Endothelial cell of umbilical vein (primary cell): ENCODE measurements at regions not wholly inside any gene's neighbourhood (a gene's known extent, or its start where the extent isn't known, plus 50 kb on each side); places are given as distances from the start of the nearest gene placed in this dataset.

Experiments used
- BruUV-seq: library from RNA; stranded (reverse); fragments of 400-500 nt; replicated peaks from 2 replicates; lab custom pipeline; 2021; lab: Mats Ljungman, UMichigan
- CTCF ChIA-PET: fragments of 300-600, 350-600 bp; sonication (Branson Sonifier 250); formaldehyde crosslinking; loops from one replicate; lab custom pipeline; 2021; ENCODE audit warnings: antibody characterized with exemption, inconsistent platforms; lab: Charles Lee
- POLR2A ChIA-PET: fragments of 300-600, 350-600 bp; sonication (Branson Sonifier 250); formaldehyde crosslinking; loops from one replicate; lab custom pipeline; 2021; ENCODE audit warnings: antibody characterized with exemption, inconsistent platforms; lab: Charles Lee
- DNase-seq: peaks from one replicate; pipeline ENCODE4 v3.0.0-alpha.2; 2011; ENCODE audit warnings: low read depth, low spot score
- FAIRE-seq: peaks from 2 replicates; lab custom pipeline; 2011; peaks lifted over from hg19 to GRCh38; lab: Jason Lieb, UNC
- H2AFZ ChIP-seq: 2 replicates; pipeline ENCODE4 v1.6.0; 2012; ENCODE audit warnings: low read depth, low read length, control low read depth, inconsistent platforms
- H3K27ac ChIP-seq: 2 replicates; pipeline ENCODE4 v1.5.1; 2011; ENCODE audit warnings: low read depth, mild to moderate bottlenecking, control low read depth, low read length, moderate library complexity; ENCODE audit not compliant: insufficient read depth
- H3K27me3 ChIP-seq, 2 experiments: 2 replicates each; pipeline versions ENCODE4 v1.6.0 to v1.6.1; 2011; ENCODE audit warnings: low read length in 2 of 2, mixed read lengths in 1 of 2; ENCODE audit not compliant: control insufficient read depth in 2 of 2, insufficient read depth in 2 of 2
- H3K36me3 ChIP-seq, 2 experiments: 2 replicates in 1 of 2; 3 replicates in 1 of 2; pipeline ENCODE4 v1.5.1; 2011; ENCODE audit warnings: low read length in 2 of 2, mild to moderate bottlenecking in 1 of 2, moderate library complexity in 1 of 2; ENCODE audit not compliant: control insufficient read depth in 2 of 2, insufficient read depth in 2 of 2; ENCODE audit errors: extremely low read depth in 1 of 2
- H3K4me1 ChIP-seq: 3 replicates; pipeline ENCODE4 v1.5.1; 2011; ENCODE audit warnings: mild to moderate bottlenecking, low read length; ENCODE audit not compliant: control insufficient read depth, insufficient read depth; ENCODE audit errors: extremely low read depth
- H3K4me2 ChIP-seq: 2 replicates; pipeline ENCODE4 v1.6.1; 2011; ENCODE audit warnings: low read length, control low read depth, mixed read lengths; ENCODE audit not compliant: insufficient read depth
- H3K4me3 ChIP-seq, 3 experiments: fragments of 200-600 bp in 1 of 3; sonication (generic), shearing (Covaris generic) in 1 of 3; replicated peaks in 1 of 3; 2 replicates each; pipeline ENCODE4 v1.5.1; 2011 to 2016; ENCODE audit warnings: control low read depth in 3 of 3, low read length in 3 of 3, mild to moderate bottlenecking in 2 of 3, inconsistent platforms in 1 of 3, low read depth in 1 of 3, moderate library complexity in 1 of 3; ENCODE audit not compliant: insufficient read depth in 1 of 3
- H3K79me2 ChIP-seq: 2 replicates; pipeline ENCODE4 v1.6.0; 2012; ENCODE audit warnings: low read length, inconsistent platforms; ENCODE audit not compliant: control insufficient read depth, insufficient read depth
- H3K9ac ChIP-seq: replicated peaks from 2 replicates; pipeline ENCODE3; 2011; ENCODE audit warnings: low read length, control low read depth; ENCODE audit not compliant: insufficient read depth; ENCODE audit errors: extremely low read depth
- H3K9me1 ChIP-seq: replicated peaks from 3 replicates; pipeline ENCODE4 v1.6.0; 2011; ENCODE audit warnings: mild to moderate bottlenecking, low read length; ENCODE audit not compliant: control insufficient read depth, insufficient read depth; ENCODE audit errors: extremely low read depth
- H3K9me3 ChIP-seq: replicated peaks from 2 replicates; pipeline ENCODE4 v1.5.1; 2012; ENCODE audit warnings: low read length, inconsistent platforms; ENCODE audit not compliant: control insufficient read depth, insufficient read depth
- H4K20me1 ChIP-seq: replicated peaks from 2 replicates; pipeline ENCODE3; 2011; ENCODE audit warnings: mild to moderate bottlenecking, low read length; ENCODE audit not compliant: control insufficient read depth, insufficient read depth; ENCODE audit errors: extremely low read depth
- CTCF ChIP-seq, 2 donors: IDR thresholded peaks; 1 replicate in 1 of 2; 2 replicates in 1 of 2; pipeline ENCODE4 v1.5.1; 2011; ENCODE audit warnings: low read length in 2 of 2, mild to moderate bottlenecking in 2 of 2, moderate library complexity in 2 of 2, control low read depth in 1 of 2, inconsistent platforms in 1 of 2, low read depth in 1 of 2; ENCODE audit not compliant: insufficient read depth in 1 of 2; ENCODE audit errors: extremely low read depth in 1 of 2
- EZH2 ChIP-seq: IDR thresholded peaks from 2 replicates; pipeline ENCODE4 v1.6.1; 2012; ENCODE audit warnings: borderline replicate concordance, low read depth, mild to moderate bottlenecking, moderate library complexity, low read length, inconsistent platforms; ENCODE audit not compliant: severe bottlenecking
- FOS ChIP-seq: IDR thresholded peaks from 2 replicates; pipeline ENCODE4 v1.6.1; 2011; ENCODE audit warnings: mild to moderate bottlenecking, low read length, moderate library complexity, borderline replicate concordance; ENCODE audit not compliant: insufficient read depth
- GATA2 ChIP-seq: IDR thresholded peaks from 2 replicates; pipeline ENCODE4 v1.7.0; 2011; ENCODE audit warnings: low read depth, mild to moderate bottlenecking, moderate library complexity, mixed read lengths, low read length; ENCODE audit not compliant: insufficient read length, insufficient read depth
- JUN ChIP-seq: IDR thresholded peaks from 2 replicates; pipeline ENCODE4 v1.6.1; 2011; ENCODE audit warnings: borderline replicate concordance, low read depth; ENCODE audit not compliant: insufficient read length, insufficient read depth
- MAX ChIP-seq: IDR thresholded peaks from 2 replicates; pipeline ENCODE4 v1.6.1; 2011; ENCODE audit not compliant: insufficient read depth, insufficient read length
- MYC ChIP-seq: IDR thresholded peaks from one replicate; pipeline ENCODE4 v1.6.1; 2011; ENCODE audit warnings: mild to moderate bottlenecking, low read depth, low read length
- POLR2A ChIP-seq: IDR thresholded peaks from 2 replicates; pipeline ENCODE4 v1.6.1; 2012; ENCODE audit warnings: low read depth, mild to moderate bottlenecking, control low read depth, low read length
- POLR2AphosphoS5 ChIP-seq: IDR thresholded peaks from 2 replicates; pipeline ENCODE4 v1.6.1; 2012; ENCODE audit warnings: low read depth, mild to moderate bottlenecking, control low read depth, low read length, moderate library complexity; ENCODE audit not compliant: insufficient read depth
- dilution Hi-C: fragments of 300-500 bp; cut with MboI; formaldehyde crosslinking; loops from one replicate; pipeline ENCODE4 v1.15.0; 2019; ENCODE audit warnings: low sequenced_read_pairs; ENCODE audit not compliant: extremely low pct_ligation_motif_present
- intact Hi-C: fragments of 100-400 bp; cut with micrococcal nuclease; formaldehyde crosslinking; loops from one replicate; pipeline ENCODE4 v1.10.0; 2022

GRCh38 chr14:39863441-39863840, 431.2 kb upstream of the FBXO33 start:
- no peak overlapping the region for H2AFZ ChIP-seq
- no peaks in the 10 kb centered on the region for H3K4me1 ChIP-seq
- no peak overlapping the region for H3K27ac ChIP-seq
- DNase-seq (no peak), FAIRE-seq (no peak)
- H4K20me1 ChIP-seq: no peaks in the 10 kb centered on the region
- H3K9me3 ChIP-seq: no peaks in the 10 kb centered on the region
- intact Hi-C loops (no loop called here), dilution Hi-C loops (no loop called here)
- H3K4me2 ChIP-seq: no peak overlapping the region
- CTCF ChIA-PET: no interaction called here
- no peaks in the 10 kb centered on the region for H3K27me3 ChIP-seq
- TF ChIP-seq EZH2: no peak
- BruUV-seq: no TSS peak
- H3K9me1 ChIP-seq: no peaks in the 10 kb centered on the region
- H3K9ac ChIP-seq: no peak overlapping the region
- H3K36me3 ChIP-seq: no peaks in the 10 kb centered on the region
- POLR2A ChIA-PET: no interaction called here
- H3K79me2 ChIP-seq: no peaks in the 10 kb centered on the region
- H3K4me3 ChIP-seq: no peak overlapping the region

GRCh38 chr14:39861696-39862095, 429.5 kb upstream of the FBXO33 start:
- Histone ChIP-seq H3K4me2 (no peak overlapping the region), H3K9me1 (no peaks in the 10 kb centered on the region), H3K4me1 (no peaks in the 10 kb centered on the region), H3K79me2 (no peaks in the 10 kb centered on the region), H3K27ac (no peak overlapping the region), H3K9ac (no peak overlapping the region), H3K27me3 (no peaks in the 10 kb centered on the region), H3K4me3 (no peak overlapping the region), H3K9me3 (no peaks in the 10 kb centered on the region), H3K36me3 (no peaks in the 10 kb centered on the region), H2AFZ (no peak overlapping the region), H4K20me1 (no peaks in the 10 kb centered on the region)
- CTCF ChIA-PET: no interaction called here
- POLR2A ChIA-PET: no interaction called here
- no peak for TF ChIP-seq GATA2
- TF ChIP-seq JUN: no peak
- no peak for TF ChIP-seq MAX
- no peak for TF ChIP-seq EZH2
- no peak for TF ChIP-seq FOS
- TF ChIP-seq POLR2AphosphoS5: no peak
- TF ChIP-seq MYC: no peak
- TF ChIP-seq POLR2A: no peak
- TF ChIP-seq CTCF (IDR thresholded peaks at IDR 0.05; ENCODE audit: extremely low read depth in 1 of 2, insufficient read depth in 1 of 2, low read depth in 1 of 2, low read length in 2 of 2): no peak
- DNase-seq: no peak
- intact Hi-C loops: no loop called here
- no TSS peak for BruUV-seq
- no peak for FAIRE-seq
- dilution Hi-C loops: no loop called here
